NCI-H1105 treated with DMSO at 0.1 percent for 48 hours (cell line): ENCODE measurements at regions not wholly inside any gene's neighbourhood (a gene's known extent, or its start where the extent isn't known, plus 50 kb on each side); places are given as distances from the start of the nearest gene placed in this dataset.
"Not testable (repeated sequence)": the region's sequence is repeated elsewhere in the genome, so short reads cannot be mapped to it uniquely, and the experiment has no call there.

Experiments used
- DNase-seq: peaks from one replicate; lab custom pipeline; 2025; lab: John Stamatoyannopoulos, UW

GRCh38 chr14:40368314-40368713 lies 936.1 kb upstream of the FBXO33 start:
- DNase-seq = peak; percentile 62

GRCh38 chr14:40367717-40368116 lies 935.5 kb upstream of the FBXO33 start:
- DNase-seq = no peak

GRCh38 chr14:40365305-40365704 lies 933.1 kb upstream of the FBXO33 start:
- no peak for DNase-seq

GRCh38 chr14:40362856-40363255 lies 930.6 kb upstream of the FBXO33 start:
- DNase-seq = no peak

DNA sequence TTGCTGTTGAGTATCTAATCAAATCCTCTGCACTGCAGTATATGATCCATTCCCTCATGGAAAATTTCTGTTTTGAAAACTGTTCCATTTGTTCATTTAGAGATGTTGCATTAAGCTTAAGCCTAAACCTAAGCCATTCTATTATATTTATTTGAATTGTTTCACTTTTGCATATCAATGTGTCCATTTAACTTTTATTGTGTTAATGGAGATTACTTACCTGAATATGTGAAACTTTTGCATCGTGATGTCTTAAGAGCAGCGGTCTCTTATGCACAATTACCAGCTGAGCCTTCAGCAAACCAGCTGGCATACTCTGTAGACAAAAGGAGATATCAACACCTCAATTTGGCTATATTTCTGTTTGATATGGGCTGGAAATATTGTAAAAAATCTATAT lies 922.5 kb upstream of the FBXO33 start:
- no peak for DNase-seq

DNA sequence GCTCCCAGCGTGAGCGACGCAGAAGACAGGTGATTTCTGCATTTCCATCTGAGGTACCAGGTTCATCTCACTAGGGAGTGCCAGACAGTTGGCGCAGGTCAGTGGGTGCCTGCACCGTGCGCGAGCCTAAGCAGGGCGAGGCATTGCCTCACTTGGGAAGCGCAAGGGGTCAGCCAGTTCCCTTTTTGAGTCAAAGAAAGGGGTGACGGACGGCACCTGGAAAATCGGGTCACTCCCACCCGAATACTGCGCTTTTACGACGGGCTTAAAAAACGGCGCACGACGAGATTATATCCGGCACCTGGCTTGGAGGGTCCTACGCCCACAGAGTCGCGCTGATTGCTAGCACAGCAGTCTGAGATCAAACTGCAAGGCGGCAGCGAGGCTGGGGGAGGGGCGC lies 915.9 kb upstream of the FBXO33 start:
- not testable (repeated sequence) for DNase-seq

DNA sequence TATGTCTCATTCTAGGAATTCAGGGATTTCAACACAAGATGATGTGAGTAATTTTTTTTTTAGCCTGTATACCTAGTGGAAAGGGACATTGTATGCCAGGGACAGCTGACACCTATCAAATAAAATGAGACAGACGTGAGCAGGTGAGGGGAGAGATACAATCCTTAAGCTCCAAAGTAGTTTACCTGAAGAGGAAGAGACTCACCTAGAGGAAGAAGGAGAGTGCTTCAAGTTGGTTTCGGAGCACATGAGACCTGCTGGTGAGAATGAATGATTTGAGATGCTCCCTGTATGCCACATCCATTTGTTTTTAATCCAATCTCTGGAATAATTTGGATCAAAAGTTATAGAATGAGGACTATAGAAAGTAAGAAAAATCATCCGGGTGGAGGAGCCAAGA lies 915.4 kb upstream of the FBXO33 start:
- DNase-seq = no peak

DNA sequence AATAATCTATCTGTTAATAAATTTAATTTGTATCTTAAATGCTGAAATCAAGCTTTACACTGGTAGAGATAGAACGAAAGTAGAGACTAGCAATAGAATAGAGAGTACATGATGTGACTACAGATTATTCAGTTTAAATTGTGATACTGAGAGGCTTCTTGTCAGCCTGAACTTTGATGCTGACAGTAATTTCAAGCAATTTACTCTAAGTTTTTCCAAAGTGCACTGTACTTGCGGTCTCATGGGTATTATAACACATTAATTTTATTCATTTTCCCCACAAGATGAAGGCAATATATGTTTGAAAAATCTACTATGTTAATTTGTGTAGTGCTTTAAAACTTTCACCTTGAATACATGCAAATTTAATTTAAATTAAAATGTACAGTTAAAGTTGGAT lies 914.0 kb upstream of the FBXO33 start:
- no peak for DNase-seq

DNA sequence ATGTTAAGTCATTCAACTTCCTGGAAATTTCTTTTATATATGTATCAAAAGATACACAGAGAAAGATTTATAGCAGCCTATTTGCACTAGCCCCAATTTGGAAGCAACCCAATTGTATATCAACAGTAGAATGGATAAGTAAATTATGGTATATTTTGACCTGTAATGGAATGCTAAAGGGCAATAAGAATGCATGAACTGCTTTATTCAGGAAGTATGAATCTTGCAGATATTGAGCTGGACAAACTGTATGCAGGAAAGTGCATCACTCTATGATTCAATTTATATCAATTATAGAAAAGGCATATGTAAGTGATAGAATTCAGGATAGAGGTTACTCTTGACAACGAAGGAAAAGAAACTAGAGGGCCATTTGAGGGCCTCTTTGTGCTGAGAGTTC lies 913.1 kb upstream of the FBXO33 start:
- no peak for DNase-seq

DNA sequence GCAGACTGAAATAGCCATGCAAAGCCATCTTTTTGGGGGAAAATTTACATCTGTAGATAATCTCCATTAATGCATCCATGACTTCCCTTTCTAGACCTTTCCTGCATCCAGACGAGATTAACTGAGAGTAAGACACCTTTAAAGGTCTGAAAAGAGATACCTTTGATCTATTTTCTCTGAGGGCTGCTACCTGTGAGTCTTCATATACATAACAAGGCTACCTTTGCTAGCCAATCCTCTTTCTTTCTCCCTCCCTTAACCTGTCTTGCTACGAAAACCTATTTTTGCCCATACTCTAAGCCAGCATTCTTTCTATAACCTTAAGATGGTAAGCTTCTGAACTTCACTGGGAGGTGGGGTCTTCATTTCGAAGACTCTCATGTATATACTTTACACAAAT lies 908.5 kb upstream of the FBXO33 start:
- no peak for DNase-seq

- DNase-seq = no peak
These were observed 904.6 kb upstream of the FBXO33 start for GRCh38 chr14:40336846-40337245.

DNA sequence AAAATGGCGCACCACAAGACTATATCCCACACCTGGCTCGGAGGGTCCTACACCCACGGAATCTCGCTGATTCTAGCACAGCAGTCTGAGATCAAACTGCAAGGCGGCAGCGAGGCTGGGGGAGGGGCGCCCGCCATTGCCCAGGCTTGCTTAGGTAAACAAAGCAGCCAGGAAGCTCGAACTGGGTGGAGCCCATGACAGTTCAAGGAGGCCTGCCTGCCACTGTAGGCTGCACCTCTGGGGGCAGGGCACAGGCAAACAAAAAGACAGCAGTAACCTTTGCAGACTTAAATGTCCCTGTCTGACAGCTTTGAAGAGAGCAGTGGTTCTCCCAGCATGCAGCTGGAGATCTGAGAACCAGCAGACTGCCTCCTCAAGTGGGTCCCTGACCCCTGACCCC lies 894.3 kb upstream of the FBXO33 start:
- DNase-seq = not testable (repeated sequence)

DNA sequence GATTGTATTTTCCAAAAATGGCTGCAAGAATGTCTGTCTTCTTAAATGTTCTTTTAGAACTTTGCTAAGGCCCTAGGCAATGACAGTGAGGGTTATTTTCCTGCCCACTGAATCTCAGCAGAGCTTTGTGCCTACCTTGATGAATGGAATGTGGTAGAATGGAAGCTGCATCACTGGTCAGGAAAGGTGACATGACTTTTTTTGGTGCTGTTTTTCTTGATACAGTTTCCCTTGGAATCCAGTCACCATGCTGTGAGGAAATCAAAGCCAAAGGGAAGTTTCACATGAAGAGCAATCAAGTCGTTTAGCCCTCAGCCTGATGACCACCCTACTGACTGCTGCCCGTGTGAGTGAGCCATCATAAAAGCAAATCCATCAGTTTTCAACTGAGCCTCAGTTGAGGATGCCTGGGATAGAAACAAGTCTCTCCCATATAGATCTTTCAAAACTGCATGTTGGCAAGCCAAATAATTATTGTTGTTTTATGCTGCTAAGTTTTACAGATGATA lies 886.0 kb upstream of the FBXO33 start:
- no peak for DNase-seq

GRCh38 chr14:40317690-40318089 lies 885.5 kb upstream of the FBXO33 start:
- no peak for DNase-seq

GRCh38 chr14:40312296-40312695 lies 880.1 kb upstream of the FBXO33 start:
- no peak for DNase-seq

DNA sequence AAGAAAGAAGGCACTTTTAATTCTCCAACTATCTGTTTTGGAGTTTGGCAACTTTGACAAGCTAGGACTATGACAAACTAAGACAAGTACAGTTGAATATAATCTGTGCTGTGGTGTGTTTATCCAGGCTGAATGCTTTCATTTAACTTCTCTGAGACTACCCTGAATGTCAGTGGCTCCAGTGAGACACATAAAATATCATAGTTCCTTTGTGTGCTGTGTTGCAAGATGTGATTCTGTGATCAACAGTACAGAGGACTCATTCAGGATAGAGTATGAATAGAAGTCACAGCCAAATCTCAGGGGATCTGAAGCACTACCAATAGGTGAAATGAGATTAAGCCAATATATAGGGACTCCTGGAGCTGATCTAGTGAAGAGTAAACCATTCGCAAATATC lies 876.9 kb upstream of the FBXO33 start:
- no peak for DNase-seq

DNA sequence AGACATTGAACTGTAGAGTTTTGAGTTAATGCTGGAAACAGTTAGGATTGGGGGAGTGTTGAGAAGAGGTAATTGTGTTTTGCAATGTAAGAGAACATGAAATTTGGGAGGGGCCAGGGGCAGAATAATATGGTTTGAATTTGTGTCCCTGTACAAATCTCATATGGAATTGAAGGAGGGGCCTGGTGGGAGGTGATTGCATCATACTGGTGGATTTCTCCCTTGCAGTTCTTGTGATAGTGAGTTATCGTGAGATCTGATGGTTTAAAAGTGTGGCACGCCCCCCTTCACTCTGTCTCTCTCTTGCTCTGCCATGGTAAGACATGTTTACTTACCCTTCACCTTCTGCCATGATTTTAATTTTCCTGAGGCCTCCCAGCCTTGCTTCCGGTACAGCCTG lies 876.0 kb upstream of the FBXO33 start:
- DNase-seq = no peak

GRCh38 chr14:40296821-40297220 lies 864.6 kb upstream of the FBXO33 start:
- DNase-seq = no peak

DNA sequence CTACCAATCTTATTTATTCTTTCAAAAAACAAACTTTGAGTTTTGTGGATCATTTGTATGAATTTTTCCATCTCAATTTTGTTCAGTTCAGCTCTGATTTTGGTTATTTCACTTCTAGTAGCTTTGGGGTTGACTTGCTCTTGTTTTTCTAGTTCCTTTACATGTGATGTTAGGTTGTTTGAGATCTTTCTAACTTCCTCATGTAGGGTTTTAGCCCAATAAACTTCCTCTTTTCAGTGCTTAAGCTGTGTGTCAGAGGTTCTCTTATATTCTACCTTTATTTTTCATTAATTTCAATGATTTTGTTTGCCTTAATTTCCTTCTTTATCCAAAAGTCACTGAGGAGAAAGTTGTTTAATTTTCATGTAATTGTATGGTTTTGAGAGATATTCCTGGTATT lies 860.4 kb upstream of the FBXO33 start:
- DNase-seq = no peak

- DNase-seq = no peak
These were observed 850.0 kb upstream of the FBXO33 start for GRCh38 chr14:40282196-40282595.

GRCh38 chr14:40280652-40281051 lies 848.4 kb upstream of the FBXO33 start:
- no peak for DNase-seq

DNA sequence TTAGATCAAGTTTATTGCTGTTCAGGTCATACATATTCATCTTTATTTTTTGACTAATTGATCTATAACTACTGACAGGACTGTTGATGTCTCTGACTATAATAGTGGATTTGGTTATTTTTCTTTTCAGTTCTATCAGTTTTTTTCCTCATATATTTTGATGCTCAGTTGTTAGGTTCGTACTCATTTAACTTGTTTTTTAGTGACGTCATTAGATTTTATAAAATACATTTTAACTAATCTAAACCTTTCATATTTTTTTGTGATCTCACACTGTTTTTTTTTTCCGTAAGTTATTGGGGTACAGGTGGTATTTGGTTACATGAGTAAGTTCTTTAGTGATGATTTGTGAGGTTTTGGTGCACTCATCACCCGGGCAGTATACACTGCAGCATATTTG lies 841.2 kb upstream of the FBXO33 start:
- no peak for DNase-seq

GRCh38 chr14:40271480-40271879 lies 839.2 kb upstream of the FBXO33 start:
- no peak for DNase-seq

DNA sequence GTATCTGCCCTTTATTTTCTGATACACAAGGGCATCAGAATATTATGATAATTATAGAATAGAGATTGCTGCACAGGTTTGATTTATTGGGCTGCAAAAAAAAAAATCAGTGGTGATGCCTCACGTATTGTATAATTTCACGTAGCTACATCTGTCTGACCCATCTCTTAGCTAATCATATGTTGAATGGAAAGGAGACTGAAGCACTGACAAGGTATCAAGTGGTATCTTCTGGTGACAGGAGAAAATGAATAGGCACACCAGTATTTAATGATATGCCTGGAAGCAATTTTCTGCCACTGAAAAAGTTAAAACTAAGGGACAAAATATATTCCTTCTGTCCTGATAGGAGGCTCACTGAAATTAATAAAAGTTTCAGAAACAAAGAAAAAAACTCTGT lies 837.2 kb upstream of the FBXO33 start:
- no peak for DNase-seq

- DNase-seq = no peak
These were observed 836.0 kb upstream of the FBXO33 start for GRCh38 chr14:40268236-40268635.
